ENCODE measurements at regions not wholly inside any gene's neighbourhood (a gene's known extent, or its start where the extent isn't known, plus 50 kb on each side); places are given as distances from the start of the nearest gene placed in this dataset.
A peak's percentile ranks its signal among the peaks of the same experiment; 100 is the strongest.
"Not testable (repeated sequence)": the region's sequence is repeated elsewhere in the genome, so short reads cannot be mapped to it uniquely, and the experiment has no call there.

- DNase-seq (ENCODE audit: low read depth in 3 of 3), result no peak
Measured at GRCh38 chr10:130261306-130261705, 125.1 kb downstream of the GLRX3 start.

GRCh38 chr10:130261766-130262165 lies 125.6 kb downstream of the GLRX3 start:
- DNase-seq (ENCODE audit: low read depth in 3 of 3), result no peak

- no peak for DNase-seq (ENCODE audit: low read depth in 3 of 3)
Measured at GRCh38 chr10:130263289-130263688, 127.1 kb downstream of the GLRX3 start.

GRCh38 chr10:130265542-130265941 lies 129.4 kb downstream of the GLRX3 start:
- no peak for DNase-seq (ENCODE audit: low read depth in 3 of 3)

GRCh38 chr10:130282492-130283218 lies 146.5 kb downstream of the GLRX3 start:
- DNase-seq (ENCODE audit: low read depth in 3 of 3), result no peak

- no peak for DNase-seq (ENCODE audit: low read depth in 3 of 3)
Measured at GRCh38 chr10:130283219-130283545, 147.0 kb downstream of the GLRX3 start.

GRCh38 chr10:130295761-130296160 lies 159.6 kb downstream of the GLRX3 start:
- not testable (repeated sequence) for DNase-seq (ENCODE audit: low read depth in 3 of 3)

GRCh38 chr10:130300608-130301020 lies 164.4 kb downstream of the GLRX3 start:
- peak in 1 of 3 experiments; percentile 47 for DNase-seq (ENCODE audit: low read depth in 3 of 3)

- peak; percentile 17 to 61 (median 38) for DNase-seq (ENCODE audit: low read depth in 3 of 3)
Measured at GRCh38 chr10:130301021-130301892, 165.1 kb downstream of the GLRX3 start.

GRCh38 chr10:130326954-130327353 lies 190.8 kb downstream of the GLRX3 start:
- no peak for DNase-seq (ENCODE audit: low read depth in 3 of 3)

GRCh38 chr10:130329792-130330191 lies 193.6 kb downstream of the GLRX3 start:
- DNase-seq (ENCODE audit: low read depth in 3 of 3), result no peak

GRCh38 chr10:130333185-130333584 lies 197.0 kb downstream of the GLRX3 start:
- DNase-seq (ENCODE audit: low read depth in 3 of 3), result no peak

- DNase-seq (ENCODE audit: low read depth in 3 of 3), result no peak
Measured at GRCh38 chr10:130335336-130335735, 199.1 kb downstream of the GLRX3 start.

GRCh38 chr10:130336617-130337304 lies 200.6 kb downstream of the GLRX3 start:
- DNase-seq (ENCODE audit: low read depth in 3 of 3), result no peak

GRCh38 chr10:130337305-130337640 lies 201.1 kb downstream of the GLRX3 start:
- DNase-seq (ENCODE audit: low read depth in 3 of 3), result no peak

- no peak for DNase-seq (ENCODE audit: low read depth in 3 of 3)
Measured at GRCh38 chr10:130337696-130338635, 201.8 kb downstream of the GLRX3 start.

- no peak for DNase-seq (ENCODE audit: low read depth in 3 of 3)
Measured at GRCh38 chr10:130338636-130339024, 202.4 kb downstream of the GLRX3 start.

- no peak for DNase-seq (ENCODE audit: low read depth in 3 of 3)
Measured at GRCh38 chr10:130339091-130339490, 202.9 kb downstream of the GLRX3 start.

GRCh38 chr10:130339911-130340310 lies 203.7 kb downstream of the GLRX3 start:
- DNase-seq (ENCODE audit: low read depth in 3 of 3), result no peak

- DNase-seq (ENCODE audit: low read depth in 3 of 3), result no peak
Measured at GRCh38 chr10:130340816-130341215, 204.6 kb downstream of the GLRX3 start.

- DNase-seq (ENCODE audit: low read depth in 3 of 3), result no peak
Measured at GRCh38 chr10:130341356-130341755, 205.2 kb downstream of the GLRX3 start.

All from stimulated activated CD4-positive, alpha-beta T cell treated with anti-CD3 and anti-CD28 coated beads, TNF-alpha, amount 100 ng/mL, for 4 hours (primary cell).